WERI-Rb-1 (cell line): ENCODE measurements at regions not wholly inside any gene's neighbourhood (a gene's known extent, or its start where the extent isn't known, plus 50 kb on each side); places are given as distances from the start of the nearest gene placed in this dataset.

ENCODE experiments used
- DNase-seq: peaks from one replicate; pipeline ENCODE4 v3.0.0-alpha.2; 2020
- H3K27ac ChIP-seq: fragments of 250-450 bp; sonication (Bioruptor Pico); 2 replicates; pipeline ENCODE4 v1.5.1; 2020; ENCODE audit warnings: mild to moderate bottlenecking, moderate library complexity
- H3K27me3 ChIP-seq: fragments of 250-450 bp; sonication (Bioruptor Pico); 2 replicates; pipeline ENCODE4 v1.5.1; 2021; ENCODE audit warnings: mild to moderate bottlenecking, low read depth, moderate library complexity; ENCODE audit not compliant: insufficient read depth, severe bottlenecking
- H3K36me3 ChIP-seq: fragments of 250-450 bp; sonication (Bioruptor Pico); 2 replicates; pipeline ENCODE4 v1.5.1; 2020; ENCODE audit warnings: mild to moderate bottlenecking, moderate library complexity
- H3K4me3 ChIP-seq: 2 replicates; pipeline ENCODE4 v1.5.1; 2011; ENCODE audit warnings: low read depth, mild to moderate bottlenecking, control low read depth, low read length
- H3K9me3 ChIP-seq: fragments of 250-450 bp; sonication (Bioruptor Pico); 2 replicates; pipeline ENCODE4 v1.5.1; 2021; ENCODE audit warnings: mild to moderate bottlenecking, moderate library complexity; ENCODE audit not compliant: severe bottlenecking
- CTCF ChIP-seq: IDR thresholded peaks from 2 replicates; pipeline ENCODE4 v1.5.1; 2011; ENCODE audit warnings: low read depth, mild to moderate bottlenecking, control low read depth, inconsistent platforms, low read length

- TF ChIP-seq CTCF: no peak
- no peaks in the 10 kb centered on the region for H3K9me3 ChIP-seq
- H3K27ac ChIP-seq: no peak overlapping the region
- no peak overlapping the region for H3K4me3 ChIP-seq
- no peaks in the 10 kb centered on the region for H3K36me3 ChIP-seq
- H3K27me3 ChIP-seq: no peaks in the 10 kb centered on the region
- DNase-seq: no peak
Observed at GRCh38 chr3:174596447-174596982, 262.6 kb upstream of the NAALADL2 start.

- Histone ChIP-seq H3K9me3 (peaks cover 2% of the 10 kb centered on the region), H3K27ac (no peak overlapping the region), H3K27me3 (no peaks in the 10 kb centered on the region), H3K4me3 (no peak overlapping the region), H3K36me3 (no peaks in the 10 kb centered on the region)
- no peak for DNase-seq
- no peak for TF ChIP-seq CTCF
Observed at GRCh38 chr3:174598885-174599439, 260.2 kb upstream of the NAALADL2 start.

DNA sequence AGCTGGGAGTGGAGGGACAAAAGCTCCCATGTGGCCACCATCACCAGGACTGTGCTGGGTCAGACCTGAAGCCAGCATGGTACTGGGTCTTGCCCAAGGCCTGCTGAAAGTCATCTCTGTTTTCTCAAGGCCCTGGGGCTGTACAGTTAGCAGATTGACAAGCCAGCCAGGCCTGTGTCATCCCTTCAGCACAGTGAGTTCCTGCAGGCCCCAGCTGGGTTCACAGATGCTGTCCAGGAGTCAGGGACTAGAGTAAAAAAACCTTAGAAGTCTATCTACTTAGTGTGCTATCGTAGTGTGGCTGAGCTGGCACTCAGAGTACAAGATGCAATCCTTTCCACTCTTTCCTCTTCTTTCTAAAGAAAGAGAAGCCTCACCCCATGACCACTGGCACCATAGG, 246.0 kb upstream of the NAALADL2 start:
- Histone ChIP-seq H3K36me3 (no peaks in the 10 kb centered on the region), H3K27me3 (no peaks in the 10 kb centered on the region), H3K9me3 (no peaks in the 10 kb centered on the region), H3K4me3 (no peak overlapping the region), H3K27ac (no peak overlapping the region)
- no peak for TF ChIP-seq CTCF
- DNase-seq: no peak

GRCh38 chr3:174614036-174614435, 245.1 kb upstream of the NAALADL2 start:
- no peak overlapping the region for H3K4me3 ChIP-seq

DNA sequence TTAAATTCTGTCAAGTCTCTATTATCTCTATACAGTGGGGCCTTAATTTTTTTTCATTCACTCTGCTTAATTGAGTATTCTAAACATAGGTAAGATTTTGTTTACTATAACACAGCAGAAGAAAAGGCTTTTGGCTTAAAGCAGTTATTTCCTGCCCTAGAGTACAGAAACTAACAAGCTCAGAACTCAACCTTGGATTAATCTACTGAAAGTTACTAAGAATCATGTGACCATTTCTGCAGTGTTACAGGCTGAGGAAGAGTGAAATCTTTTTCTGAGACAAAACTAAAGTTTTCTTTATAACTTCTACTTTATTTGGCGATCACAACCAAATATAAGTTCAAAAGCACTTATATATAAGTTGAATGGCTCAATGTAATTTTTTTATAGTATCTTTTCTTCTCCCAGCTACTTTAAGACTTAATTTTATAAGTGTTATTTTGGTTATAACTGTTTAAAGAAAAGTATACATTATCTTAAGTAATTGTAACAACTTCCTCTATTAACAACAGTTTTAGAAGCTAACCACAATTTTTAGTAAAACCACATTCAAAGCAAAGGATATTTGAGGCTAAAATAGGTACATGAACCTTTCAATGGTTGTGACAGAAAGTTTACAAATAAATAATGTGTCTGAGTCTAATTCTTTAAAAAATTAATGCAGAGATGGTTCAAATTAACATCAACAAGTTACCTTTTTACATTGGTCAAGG, 240.6 kb upstream of the NAALADL2 start:
- no peak for TF ChIP-seq CTCF
- no peaks in the 10 kb centered on the region for H3K27me3 ChIP-seq
- H3K27ac ChIP-seq: no peak overlapping the region
- no peak overlapping the region for H3K4me3 ChIP-seq
- no peak for DNase-seq
- no peaks in the 10 kb centered on the region for H3K9me3 ChIP-seq
- no peaks in the 10 kb centered on the region for H3K36me3 ChIP-seq

More at GRCh38 chr3:174614036-174614435, 245.1 kb upstream of the NAALADL2 start:
- Histone ChIP-seq H3K27me3 (no peaks in the 10 kb centered on the region), H3K27ac (no peak overlapping the region), H3K36me3 (no peaks in the 10 kb centered on the region), H3K9me3 (no peaks in the 10 kb centered on the region)
- no peak for DNase-seq
- TF ChIP-seq CTCF: no peak
